Erythroblast (primary cell): ENCODE measurements at regions not wholly inside any gene's neighbourhood (a gene's known extent, or its start where the extent isn't known, plus 50 kb on each side); places are given as distances from the start of the nearest gene placed in this dataset.
"Not testable (repeated sequence)": the region's sequence is repeated elsewhere in the genome, so short reads cannot be mapped to it uniquely, and the experiment has no call there.

Experiments used
- GATA1 ChIP-seq: IDR thresholded peaks from 2 replicates; pipeline ENCODE4 v1.6.1; 2011; ENCODE audit warnings: low read depth, mild to moderate bottlenecking, control low read depth, low read length, moderate library complexity
- POLR2A ChIP-seq: IDR thresholded peaks from 2 replicates; pipeline ENCODE4 v1.6.1; 2011; ENCODE audit warnings: mild to moderate bottlenecking, low read length

- not testable (repeated sequence) for TF ChIP-seq POLR2A, GATA1
Measured at GRCh38 chr17:64726025-64726424, 63.9 kb upstream of the SMURF2 start.
